ENCODE measurements at regions not wholly inside any gene's neighbourhood (a gene's known extent, or its start where the extent isn't known, plus 50 kb on each side); places are given as distances from the start of the nearest gene placed in this dataset.

- no peaks in the 10 kb centered on the region for H4K20me1 ChIP-seq (ENCODE audit: insufficient read depth)
- H3K9me2 ChIP-seq (ENCODE audit: insufficient read depth): no peaks in the 10 kb centered on the region
- TF ChIP-seq MAX (IDR thresholded peaks at IDR 0.05): no peak
- no peak for TF ChIP-seq TCF7L2 (IDR thresholded peaks at IDR 0.05; ENCODE audit: borderline replicate concordance, extremely low read depth, insufficient read depth, insufficient read length)
- TF ChIP-seq RAD21 (IDR thresholded peaks at IDR 0.05; ENCODE audit: low read depth): no peak
- no peak for TF ChIP-seq ZBTB33 (IDR thresholded peaks at IDR 0.05; ENCODE audit: extremely low read depth, insufficient replicate concordance, low read length)
- TF ChIP-seq ZFX (IDR thresholded peaks at IDR 0.05): no peak
- TF ChIP-seq SP1 (IDR thresholded peaks at IDR 0.05; ENCODE audit: low read depth): no peak
- TF ChIP-seq CEBPB (IDR thresholded peaks at IDR 0.05; ENCODE audit: low read depth): no peak
- no peak for TF ChIP-seq CTCF (IDR thresholded peaks at IDR 0.05 in 2 of 3, conservative IDR thresholded peaks at IDR 0.05 in 1 of 3; ENCODE audit: borderline replicate concordance in 1 of 3, insufficient read depth in 1 of 3, low read depth in 2 of 3, low read length in 2 of 3)
- TF ChIP-seq CBX3 (IDR thresholded peaks at IDR 0.05; ENCODE audit: low read depth): no peak
- TF ChIP-seq EZH2phosphoT487 (IDR thresholded peaks at IDR 0.05; ENCODE audit: borderline replicate concordance): no peak
- no peak for TF ChIP-seq YY1 (IDR thresholded peaks at IDR 0.05; ENCODE audit: extremely low read depth, insufficient replicate concordance, low read depth, low read length)
- TF ChIP-seq ZNF274 (IDR thresholded peaks at IDR 0.05; ENCODE audit: low read depth, low read length): no peak
- TF ChIP-seq SRF (IDR thresholded peaks at IDR 0.05; ENCODE audit: low read depth): no peak
- no peak for TF ChIP-seq POLR2A (IDR thresholded peaks at IDR 0.05; ENCODE audit: borderline replicate concordance, extremely low read depth, insufficient read depth, insufficient read length)
- no peak for TF ChIP-seq EZH2 (IDR thresholded peaks at IDR 0.05)
- no peak for TF ChIP-seq SIN3A (IDR thresholded peaks at IDR 0.05; ENCODE audit: low read depth)
- H3K27ac ChIP-seq (ENCODE audit: low read depth, low read length): no peak overlapping the region
- no peak overlapping the region for H2AFZ ChIP-seq (ENCODE audit: low read depth, low read length, poor library complexity, severe bottlenecking)
- no peak overlapping the region for H3K9ac ChIP-seq (ENCODE audit: low read length)
- no peak for ATAC-seq
- no peaks in the 10 kb centered on the region for H3K4me1 ChIP-seq (ENCODE audit: control insufficient read depth in 1 of 2, insufficient read depth in 2 of 2, low read length in 2 of 2)
- no peak overlapping the region for H3K4me3 ChIP-seq (replicated peaks in 1 of 2; ENCODE audit: low read depth in 1 of 2, low read length in 2 of 2)
- H3K27me3 ChIP-seq (ENCODE audit: insufficient read depth, low read length): peaks cover 23% of the 10 kb centered on the region
- no peaks in the 10 kb centered on the region for H3K36me3 ChIP-seq (ENCODE audit: control insufficient read depth in 1 of 2, insufficient read depth in 2 of 2, low read length in 2 of 2)
- H3K9me3 ChIP-seq (ENCODE audit: control insufficient read depth in 1 of 2, insufficient read depth in 1 of 2, low read depth in 1 of 2, low read length in 2 of 2): no peaks in the 10 kb centered on the region
- H3K79me2 ChIP-seq (ENCODE audit: insufficient read depth, low read length): no peaks in the 10 kb centered on the region
- H3K4me2 ChIP-seq (ENCODE audit: low read length): no peak overlapping the region
- DNase-seq (ENCODE audit: low read depth, low spot score): no peak
- intact Hi-C loops (cut with micrococcal nuclease): no loop called here
- RAD21 ChIA-PET (ENCODE audit: low non-redundant PET in 1 of 2, low total read pairs in 2 of 2, uncharacterized antibody in 2 of 2, unreplicated experiment in 2 of 2): no interaction called here
- POLR2A ChIA-PET: no interaction called here
- BruUV-seq (replicated peaks): no TSS peak
- CTCF ChIA-PET: no interaction called here
Measured at GRCh38 chr16:25487888-25488287, 203.9 kb upstream of the HS3ST4 start.

All from HCT116 (cell line).